ENCODE measurements at regions not wholly inside any gene's neighbourhood (a gene's known extent, or its start where the extent isn't known, plus 50 kb on each side); places are given as distances from the start of the nearest gene placed in this dataset.

- Histone ChIP-seq H3K9me3 (replicated peaks; ENCODE audit: control insufficient read depth, insufficient read depth, low read depth, low read length) (no peaks in the 10 kb centered on the region), H3K27ac (ENCODE audit: extremely low read depth, low read depth, low read length) (no peak overlapping the region), H3K9me1 (ENCODE audit: control insufficient read depth, insufficient read depth, low read length) (no peaks in the 10 kb centered on the region), H3K4me2 (ENCODE audit: insufficient read depth, low read length) (no peak overlapping the region), H3K79me2 (ENCODE audit: control insufficient read depth, insufficient read depth, low read length) (no peaks in the 10 kb centered on the region), H4K20me1 (replicated peaks; ENCODE audit: control insufficient read depth, insufficient read depth, low read length) (no peaks in the 10 kb centered on the region), H3K9ac (ENCODE audit: insufficient read depth in 1 of 2, low read depth in 2 of 2, low read length in 2 of 2) (no peak overlapping the region), H3K4me3 (no peak overlapping the region), H3K27me3 (ENCODE audit: control insufficient read depth in 2 of 2, insufficient read depth in 2 of 2, low read length in 2 of 2) (no peaks in the 10 kb centered on the region), H2AFZ (ENCODE audit: low read depth, low read length) (no peak overlapping the region), H3K36me3 (ENCODE audit: control insufficient read depth, insufficient read depth, low read length) (no peaks in the 10 kb centered on the region), H3K4me1 (replicated peaks in 1 of 2; ENCODE audit: control insufficient read depth in 2 of 2, insufficient read depth in 2 of 2, low read length in 2 of 2) (no peaks in the 10 kb centered on the region)
- ChIA-PET CTCF (ENCODE audit: low intra/inter-chr PET ratio) (no interaction called here), POLR2A (no interaction called here)
- DNase-seq (ENCODE audit: extremely low read depth in 1 of 4, low spot score in 3 of 4) = no peak
- FAIRE-seq = no peak
- in situ Hi-C loops (cut with MboI) = no loop called here
- 11% methylated on average over 3 of the region's 3 CpGs for WGBS (ENCODE audit: insufficient coverage, low coverage, missing lambda C conversion rate)
- ATAC-seq = no peak
- intact Hi-C loops (cut with micrococcal nuclease) = no loop called here
- no TSS peak for BruUV-seq (replicated peaks)
- TF ChIP-seq MTA3 (IDR thresholded peaks at IDR 0.05; ENCODE audit: borderline replicate concordance) (no peak), NFRKB (IDR thresholded peaks at IDR 0.05; ENCODE audit: low read depth) (no peak), ZZZ3 (IDR thresholded peaks at IDR 0.05) (no peak), CTCFL (IDR thresholded peaks at IDR 0.05; ENCODE audit: borderline replicate concordance, insufficient read depth, low read depth, low read length, poor library complexity, severe bottlenecking) (no peak), ZNF512 (tag; IDR thresholded peaks at IDR 0.05) (no peak), CGGBP1 (CRISPR knock-in tag; IDR thresholded peaks at IDR 0.05) (no peak), RBFOX2 (IDR thresholded peaks at IDR 0.05; ENCODE audit: low read depth, low read length) (no peak), CREB3L1 (IDR thresholded peaks at IDR 0.05; ENCODE audit: borderline replicate concordance, low read depth) (no peak), EHMT2 (IDR thresholded peaks at IDR 0.05) (no peak), SIX5 (IDR thresholded peaks at IDR 0.05; ENCODE audit: borderline replicate concordance in 1 of 2, insufficient read depth in 1 of 2, low read depth in 1 of 2, low read length in 2 of 2) (no peak), ZNF766 (CRISPR knock-in tag; conservative IDR thresholded peaks at IDR 0.05) (no peak), DPF2 (IDR thresholded peaks at IDR 0.05) (no peak), CREBBP (IDR thresholded peaks at IDR 0.05; ENCODE audit: low read depth, low read length) (no peak), FOXK1 (CRISPR knock-in tag; IDR thresholded peaks at IDR 0.05; ENCODE audit: borderline replicate concordance) (no peak)
- TF ChIP-seq, protein P1, sequence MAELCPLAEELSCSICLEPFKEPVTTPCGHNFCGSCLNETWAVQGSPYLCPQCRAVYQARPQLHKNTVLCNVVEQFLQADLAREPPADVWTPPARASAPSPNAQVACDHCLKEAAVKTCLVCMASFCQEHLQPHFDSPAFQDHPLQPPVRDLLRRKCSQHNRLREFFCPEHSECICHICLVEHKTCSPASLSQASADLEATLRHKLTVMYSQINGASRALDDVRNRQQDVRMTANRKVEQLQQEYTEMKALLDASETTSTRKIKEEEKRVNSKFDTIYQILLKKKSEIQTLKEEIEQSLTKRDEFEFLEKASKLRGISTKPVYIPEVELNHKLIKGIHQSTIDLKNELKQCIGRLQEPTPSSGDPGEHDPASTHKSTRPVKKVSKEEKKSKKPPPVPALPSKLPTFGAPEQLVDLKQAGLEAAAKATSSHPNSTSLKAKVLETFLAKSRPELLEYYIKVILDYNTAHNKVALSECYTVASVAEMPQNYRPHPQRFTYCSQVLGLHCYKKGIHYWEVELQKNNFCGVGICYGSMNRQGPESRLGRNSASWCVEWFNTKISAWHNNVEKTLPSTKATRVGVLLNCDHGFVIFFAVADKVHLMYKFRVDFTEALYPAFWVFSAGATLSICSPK (IDR thresholded peaks at IDR 0.05; ENCODE audit: borderline replicate concordance) = no peak
- TF ChIP-seq, protein P2, sequence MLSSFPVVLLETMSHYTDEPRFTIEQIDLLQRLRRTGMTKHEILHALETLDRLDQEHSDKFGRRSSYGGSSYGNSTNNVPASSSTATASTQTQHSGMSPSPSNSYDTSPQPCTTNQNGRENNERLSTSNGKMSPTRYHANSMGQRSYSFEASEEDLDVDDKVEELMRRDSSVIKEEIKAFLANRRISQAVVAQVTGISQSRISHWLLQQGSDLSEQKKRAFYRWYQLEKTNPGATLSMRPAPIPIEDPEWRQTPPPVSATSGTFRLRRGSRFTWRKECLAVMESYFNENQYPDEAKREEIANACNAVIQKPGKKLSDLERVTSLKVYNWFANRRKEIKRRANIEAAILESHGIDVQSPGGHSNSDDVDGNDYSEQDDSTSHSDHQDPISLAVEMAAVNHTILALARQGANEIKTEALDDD (IDR thresholded peaks at IDR 0.05) = no peak
These were observed 440.9 kb downstream of the HACE1 start for GRCh38 chr6:104418839-104419238.
